Thoracic aorta (tissue), 2 donors: ENCODE measurements at regions not wholly inside any gene's neighbourhood (a gene's known extent, or its start where the extent isn't known, plus 50 kb on each side); places are given as distances from the start of the nearest gene placed in this dataset.

Experiments used
- ATAC-seq: fragments of 150-250 bp; one replicate; pipeline ENCODE4 v1.8.0; 2017; ENCODE audit warnings: low read depth; ENCODE audit not compliant: insufficient number of reproducible peaks, low FRiP score
- DNase-seq: peaks from one replicate; pipeline ENCODE4 v3.0.0-alpha.2; 2020; ENCODE audit warnings: low spot score
- H3K27ac ChIP-seq, 2 donors: fragments of 200-600 bp; sonication (generic); 1 replicate in 1 of 2; 2 replicates in 1 of 2; pipeline ENCODE4 v1.5.1; 2016; ENCODE audit warnings: mild to moderate bottlenecking in 2 of 2, moderate library complexity in 2 of 2
- H3K27me3 ChIP-seq: fragments of 200-600 bp; sonication (generic); replicated peaks from 2 replicates; pipeline ENCODE4 v1.6.0; 2016; ENCODE audit warnings: mild to moderate bottlenecking; ENCODE audit not compliant: insufficient read depth
- H3K36me3 ChIP-seq: fragments of 200-600 bp; sonication (generic); one replicate; pipeline ENCODE4 v1.5.1; 2016
- H3K4me1 ChIP-seq, 2 donors: fragments of 200-600 bp; sonication (generic); 1 replicate in 1 of 2; 2 replicates in 1 of 2; pipeline versions ENCODE4 v1.5.1 to v1.6.0; 2016; ENCODE audit warnings: low read depth in 2 of 2, mild to moderate bottlenecking in 1 of 2; ENCODE audit not compliant: control insufficient read depth in 1 of 2
- H3K4me3 ChIP-seq: fragments of 200-600 bp; sonication (generic); 2 replicates; pipeline ENCODE4 v1.5.1; 2016; ENCODE audit warnings: mild to moderate bottlenecking
- H3K9me3 ChIP-seq: fragments of 200-600 bp; sonication (generic); 2 replicates; pipeline ENCODE4 v1.5.1; 2016
- CTCF ChIP-seq: fragments of 200-600 bp; sonication (generic); IDR thresholded peaks from one replicate; pipeline ENCODE4 v1.5.1; 2019; ENCODE audit warnings: antibody characterized with exemption

GRCh38 chr13:111420113-111420876 lies 99.9 kb downstream of the TEX29 start:
- Histone ChIP-seq H3K9me3 (no peaks in the 10 kb centered on the region), H3K27ac (no peak overlapping the region), H3K36me3 (no peaks in the 10 kb centered on the region), H3K27me3 (no peaks in the 10 kb centered on the region), H3K4me3 (no peak overlapping the region), H3K4me1 (no peaks in the 10 kb centered on the region)
- no peak for DNase-seq
- no peak for TF ChIP-seq CTCF
- ATAC-seq = no peak

- Histone ChIP-seq H3K4me1 (no peaks in the 10 kb centered on the region), H3K27ac (no peak overlapping the region), H3K27me3 (no peaks in the 10 kb centered on the region), H3K4me3 (no peak overlapping the region), H3K36me3 (no peaks in the 10 kb centered on the region), H3K9me3 (no peaks in the 10 kb centered on the region)
- ATAC-seq (no peak), DNase-seq (no peak)
- TF ChIP-seq CTCF = no peak
Measured at GRCh38 chr13:111421216-111421615, 100.8 kb downstream of the TEX29 start.

GRCh38 chr13:111422348-111422747 lies 101.9 kb downstream of the TEX29 start:
- ATAC-seq (no peak), DNase-seq (no peak)
- Histone ChIP-seq H3K27ac (no peak overlapping the region), H3K4me1 (no peaks in the 10 kb centered on the region), H3K36me3 (no peaks in the 10 kb centered on the region), H3K4me3 (no peak overlapping the region), H3K27me3 (no peaks in the 10 kb centered on the region), H3K9me3 (no peaks in the 10 kb centered on the region)
- TF ChIP-seq CTCF = no peak

GRCh38 chr13:111423168-111423785 lies 102.8 kb downstream of the TEX29 start:
- no peak for TF ChIP-seq CTCF
- Histone ChIP-seq H3K9me3 (no peaks in the 10 kb centered on the region), H3K4me3 (no peak overlapping the region), H3K27me3 (no peaks in the 10 kb centered on the region), H3K27ac (no peak overlapping the region), H3K36me3 (no peaks in the 10 kb centered on the region), H3K4me1 (no peaks in the 10 kb centered on the region)
- DNase-seq (no peak), ATAC-seq (no peak)

GRCh38 chr13:111424134-111424533 lies 103.7 kb downstream of the TEX29 start:
- no peak overlapping the region for H3K4me3 ChIP-seq
- H3K27ac ChIP-seq = no peak overlapping the region
- no peak for TF ChIP-seq CTCF
- DNase-seq (no peak), ATAC-seq (no peak)
- H3K9me3 ChIP-seq = no peaks in the 10 kb centered on the region
- no peaks in the 10 kb centered on the region for H3K4me1 ChIP-seq
- H3K27me3 ChIP-seq = no peaks in the 10 kb centered on the region
- H3K36me3 ChIP-seq = no peaks in the 10 kb centered on the region
